ENCODE measurements at regions not wholly inside any gene's neighbourhood (a gene's known extent, or its start where the extent isn't known, plus 50 kb on each side); places are given as distances from the start of the nearest gene placed in this dataset.

GRCh38 chr17:13740686-13741085 is 139.0 kb upstream of the HS3ST3A1 start:
- no peak for DNase-seq

- no peak for DNase-seq
Observed at GRCh38 chr17:13741744-13742143, 140.0 kb upstream of the HS3ST3A1 start.

GRCh38 chr17:13743906-13744305 is 142.2 kb upstream of the HS3ST3A1 start:
- no peak for DNase-seq

GRCh38 chr17:13746404-13746803 is 144.7 kb upstream of the HS3ST3A1 start:
- no peak for DNase-seq

GRCh38 chr17:13749166-13749890 is 147.6 kb upstream of the HS3ST3A1 start:
- no peak for DNase-seq

- DNase-seq = no peak
Observed at GRCh38 chr17:13749891-13750235, 148.1 kb upstream of the HS3ST3A1 start.

GRCh38 chr17:13750816-13751793 is 149.4 kb upstream of the HS3ST3A1 start:
- DNase-seq = no peak

- no peak for DNase-seq
Observed at GRCh38 chr17:13753154-13753553, 151.4 kb upstream of the HS3ST3A1 start.

- DNase-seq = no peak
Observed at GRCh38 chr17:13753771-13754170, 152.0 kb upstream of the HS3ST3A1 start.

GRCh38 chr17:13755851-13756250 is 154.1 kb upstream of the HS3ST3A1 start:
- DNase-seq = no peak

- no peak for DNase-seq
Observed at GRCh38 chr17:13756763-13757162, 155.0 kb upstream of the HS3ST3A1 start.

GRCh38 chr17:13757871-13758270 is 156.1 kb upstream of the HS3ST3A1 start:
- DNase-seq = no peak

- DNase-seq = no peak
Observed at GRCh38 chr17:13759518-13760335, 158.0 kb upstream of the HS3ST3A1 start.

GRCh38 chr17:13761038-13761603 is 159.4 kb upstream of the HS3ST3A1 start:
- no peak for DNase-seq

GRCh38 chr17:13765701-13766100 is 164.0 kb upstream of the HS3ST3A1 start:
- DNase-seq = no peak

GRCh38 chr17:13770702-13771101 is 169.0 kb upstream of the HS3ST3A1 start:
- DNase-seq = no peak

- no peak for DNase-seq
Observed at GRCh38 chr17:13775450-13775849, 173.7 kb upstream of the HS3ST3A1 start.

- DNase-seq = no peak
Observed at GRCh38 chr17:13776027-13776551, 174.4 kb upstream of the HS3ST3A1 start.

GRCh38 chr17:13777003-13777402 is 175.3 kb upstream of the HS3ST3A1 start:
- DNase-seq = no peak

GRCh38 chr17:13784434-13785095 is 182.8 kb upstream of the HS3ST3A1 start:
- DNase-seq = no peak

- no peak for DNase-seq
Observed at GRCh38 chr17:13785981-13786598, 184.4 kb upstream of the HS3ST3A1 start.

GRCh38 chr17:13787636-13788035 is 185.9 kb upstream of the HS3ST3A1 start:
- no peak for DNase-seq

Data from CD4-positive, alpha-beta T cell treated with Interleukin-15 for 1 hour (primary cell).